HG03571 (cell line): ENCODE measurements at regions not wholly inside any gene's neighbourhood (a gene's known extent, or its start where the extent isn't known, plus 50 kb on each side); places are given as distances from the start of the nearest gene placed in this dataset.
"Not testable (repeated sequence)": the region's sequence is repeated elsewhere in the genome, so short reads cannot be mapped to it uniquely, and the experiment has no call there.

Experiments
- ATAC-seq: cut with Tn5 transposase; IDR thresholded peaks from one replicate; pipeline ENCODE4 v1.9.1; 2021; ENCODE audit not compliant: unreplicated experiment

DNA sequence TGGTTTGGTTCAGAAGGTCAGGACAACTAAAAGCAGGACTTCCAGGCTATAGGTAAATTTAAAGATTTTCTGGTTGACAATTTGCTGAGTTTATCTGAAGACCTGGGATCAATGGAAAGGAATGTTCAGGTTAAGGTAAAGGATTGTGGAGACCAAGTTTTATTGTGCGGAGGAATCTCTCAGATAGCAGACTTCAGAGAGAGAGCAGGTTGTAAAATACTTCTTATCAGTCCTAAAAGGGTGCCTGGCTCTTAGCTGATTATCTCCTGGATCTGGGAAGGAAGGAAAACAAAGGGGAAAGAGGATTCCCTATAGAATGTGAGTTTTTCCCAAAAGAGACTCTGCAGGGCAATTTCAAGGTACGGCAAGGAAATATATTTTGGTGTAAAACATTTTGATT lies 851.5 kb downstream of the DACH1 start:
- no peak for ATAC-seq

- ATAC-seq, result no peak
Measured at GRCh38 chr13:71015021-71015420, 852.0 kb downstream of the DACH1 start.

DNA sequence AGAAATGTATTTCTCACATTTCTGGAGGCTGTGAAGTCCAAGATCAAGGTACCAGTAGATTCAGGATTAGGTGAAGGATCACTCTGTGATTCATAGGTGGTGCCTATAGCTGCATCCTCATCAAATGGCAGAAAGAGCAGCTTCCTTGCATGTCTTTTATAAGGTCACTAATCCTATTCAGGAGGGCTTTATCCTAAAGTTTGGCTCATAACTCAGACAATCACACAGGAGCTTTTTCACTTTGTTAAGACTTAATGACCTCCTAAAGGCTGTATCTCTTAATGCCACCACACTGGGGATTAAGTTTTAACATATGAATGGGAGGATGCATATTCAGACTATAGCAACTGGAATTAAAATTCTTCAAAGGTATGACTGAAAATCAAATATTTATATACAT lies 861.1 kb downstream of the DACH1 start:
- no peak for ATAC-seq

- no peak for ATAC-seq
Measured at GRCh38 chr13:70995338-70995737, 871.7 kb downstream of the DACH1 start.

DNA sequence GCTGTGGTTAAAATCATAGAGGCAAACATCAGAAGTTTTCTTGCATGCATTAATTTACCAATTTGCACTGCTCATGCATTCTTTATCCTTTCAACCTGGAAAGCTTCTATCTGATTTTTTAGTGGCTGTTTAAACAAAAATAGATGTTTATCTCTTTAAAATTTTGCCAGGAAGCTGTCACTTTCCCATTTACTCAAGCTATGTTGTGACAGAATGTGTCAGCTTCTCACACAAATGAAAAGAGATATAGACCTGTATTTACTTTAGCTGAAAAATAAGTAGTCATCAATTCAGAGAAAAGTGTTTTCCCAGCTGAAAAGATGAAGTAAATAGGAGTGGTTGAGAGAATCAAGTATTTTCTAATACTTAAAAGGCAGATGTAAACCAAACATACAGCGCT lies 872.8 kb downstream of the DACH1 start:
- ATAC-seq, result no peak

DNA sequence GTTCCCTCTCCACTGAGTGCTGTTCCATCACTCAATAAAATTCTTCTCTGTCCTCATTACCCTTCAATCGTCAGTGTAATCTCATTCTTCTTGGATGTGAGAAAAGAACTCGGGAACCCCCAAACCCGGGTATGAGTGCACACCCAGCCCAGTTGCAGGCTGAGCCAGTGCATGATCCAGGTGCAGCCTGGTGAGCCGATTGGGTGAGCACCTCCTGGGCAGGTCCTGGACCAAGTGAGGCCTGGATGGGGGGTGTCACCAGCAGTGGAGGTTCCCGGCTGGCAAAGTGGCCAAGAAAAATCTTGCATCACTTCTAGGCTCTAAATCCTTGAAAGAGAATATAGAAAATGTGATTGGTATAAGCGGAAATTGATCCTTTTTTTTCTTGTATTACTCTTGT lies 878.8 kb upstream of the KLHL1 start:
- ATAC-seq, result no peak

DNA sequence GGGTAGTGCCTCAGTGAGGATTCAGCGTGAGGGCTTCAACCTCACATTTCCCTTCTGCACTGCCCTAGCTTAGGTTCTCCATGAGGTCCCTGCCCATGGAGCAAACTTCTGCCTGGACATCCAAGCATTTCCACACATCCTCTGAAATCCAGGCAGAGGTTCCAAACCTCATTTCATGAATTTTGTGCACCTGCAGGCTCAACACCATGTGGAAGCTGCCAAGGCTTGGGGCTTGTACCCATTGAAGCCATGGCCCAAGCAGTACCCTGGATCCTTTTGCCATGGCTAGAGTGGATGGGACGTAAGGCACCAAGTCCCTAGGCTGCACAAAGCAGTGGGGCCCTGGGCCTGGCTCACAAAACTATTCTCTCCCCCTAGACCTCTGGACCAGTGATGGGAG lies 877.1 kb upstream of the KLHL1 start:
- ATAC-seq, result no peak

- not testable (repeated sequence) for ATAC-seq
Measured at GRCh38 chr13:70981219-70981618, 873.0 kb upstream of the KLHL1 start.

DNA sequence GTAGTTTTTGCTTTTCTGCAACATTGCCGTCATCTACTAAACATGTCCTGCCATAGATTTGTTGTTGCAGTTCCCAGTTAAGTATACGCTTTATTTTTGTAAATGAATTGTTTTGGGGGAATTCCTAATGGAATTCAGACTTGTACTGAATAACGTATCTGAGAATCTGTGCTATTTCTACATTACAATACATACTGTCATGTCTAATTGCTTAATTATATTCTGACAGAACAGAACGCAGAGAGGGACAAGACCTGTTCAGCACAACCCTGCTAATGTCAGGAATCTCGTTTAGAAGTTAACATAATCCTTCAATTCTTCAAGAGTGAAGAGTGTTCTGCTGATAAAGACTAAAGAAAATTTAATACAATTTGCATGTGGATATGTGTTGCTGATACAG lies 861.1 kb upstream of the KLHL1 start:
- no peak for ATAC-seq

GRCh38 chr13:70967564-70967963 lies 859.3 kb upstream of the KLHL1 start:
- no peak for ATAC-seq

DNA sequence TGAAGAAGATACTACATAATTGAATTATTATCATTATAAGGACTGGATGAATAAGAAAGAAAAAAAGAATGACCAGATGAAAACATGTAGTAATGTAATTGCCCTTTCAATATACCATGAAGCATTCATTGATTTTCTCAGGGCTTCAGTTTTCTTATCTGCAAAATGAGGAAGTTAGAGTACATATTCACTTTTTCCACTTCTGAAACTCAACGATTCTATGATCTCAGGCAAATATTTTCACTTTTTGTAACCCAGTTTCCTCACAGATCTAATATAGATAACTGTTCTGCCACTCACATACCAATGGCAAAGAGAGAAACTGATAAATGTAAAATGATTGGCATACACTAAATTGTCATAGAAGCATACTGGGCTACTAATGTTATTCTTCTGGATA lies 856.6 kb upstream of the KLHL1 start:
- no peak for ATAC-seq

GRCh38 chr13:70964124-70964523 lies 855.9 kb upstream of the KLHL1 start:
- no peak for ATAC-seq

- ATAC-seq, result no peak
Measured at GRCh38 chr13:70960841-70961443, 852.7 kb upstream of the KLHL1 start.

- no peak for ATAC-seq
Measured at GRCh38 chr13:70959035-70959775, 851.0 kb upstream of the KLHL1 start.

DNA sequence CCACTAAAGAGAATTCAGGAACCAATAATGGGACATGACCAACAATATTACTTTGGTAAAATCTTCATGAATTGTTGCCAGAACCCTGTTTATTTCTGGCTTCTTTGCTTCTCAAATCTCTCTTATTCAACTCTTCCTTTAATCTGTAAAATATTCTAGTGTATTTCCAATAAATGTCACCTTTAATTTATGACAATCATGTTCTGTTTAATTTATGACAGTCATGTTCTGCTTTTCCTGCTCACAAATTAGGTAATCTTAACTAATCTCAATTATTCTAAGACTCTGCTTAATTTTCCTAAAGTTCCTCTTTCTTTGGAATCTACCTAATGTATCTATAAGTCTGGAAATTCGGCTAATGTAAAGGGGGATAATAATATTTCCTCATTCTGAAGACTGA lies 847.6 kb upstream of the KLHL1 start:
- ATAC-seq, result no peak

GRCh38 chr13:70950664-70951063 lies 842.4 kb upstream of the KLHL1 start:
- ATAC-seq, result no peak

- no peak for ATAC-seq
Measured at GRCh38 chr13:70945506-70945905, 837.3 kb upstream of the KLHL1 start.

DNA sequence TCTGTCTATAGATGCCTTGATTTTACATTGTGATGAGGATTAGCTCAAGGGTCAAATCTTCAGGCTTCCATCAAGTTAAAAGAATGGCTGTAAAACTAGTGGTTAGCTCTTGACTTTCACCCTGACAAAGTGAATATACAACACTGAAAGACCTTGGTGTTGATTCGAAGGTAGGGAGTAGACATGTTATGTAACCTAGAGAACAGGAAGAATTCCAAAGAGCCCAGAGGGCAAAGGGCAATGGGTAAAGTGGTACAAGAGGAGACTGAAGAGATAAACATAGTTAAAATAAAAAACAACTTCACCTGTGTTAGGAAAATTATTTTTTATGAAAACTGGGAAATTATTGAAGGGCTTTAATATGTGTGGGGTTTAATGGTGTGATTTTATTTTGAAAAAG lies 833.2 kb upstream of the KLHL1 start:
- ATAC-seq, result no peak

DNA sequence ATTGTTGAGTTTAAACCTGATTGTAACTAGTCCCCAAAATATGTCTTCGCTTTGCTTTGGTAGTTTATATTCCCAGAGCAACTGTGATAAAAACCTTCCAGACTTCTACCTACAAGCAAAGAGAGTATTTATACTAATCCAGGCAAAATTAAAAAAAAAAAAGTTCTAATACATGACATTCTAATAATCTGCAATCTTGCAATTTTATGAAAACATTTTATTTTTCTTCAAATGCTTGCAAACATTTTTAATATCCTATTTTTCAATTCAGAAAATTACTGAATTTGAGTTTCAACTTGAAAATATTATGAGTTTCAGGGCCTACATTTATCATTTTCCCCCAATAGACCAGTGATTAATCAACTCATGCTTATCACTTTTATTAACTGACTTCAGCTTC lies 830.2 kb upstream of the KLHL1 start:
- ATAC-seq, result no peak

GRCh38 chr13:70932511-70932910 lies 824.3 kb upstream of the KLHL1 start:
- ATAC-seq, result no peak

GRCh38 chr13:70923863-70924752 lies 815.9 kb upstream of the KLHL1 start:
- no peak for ATAC-seq

DNA sequence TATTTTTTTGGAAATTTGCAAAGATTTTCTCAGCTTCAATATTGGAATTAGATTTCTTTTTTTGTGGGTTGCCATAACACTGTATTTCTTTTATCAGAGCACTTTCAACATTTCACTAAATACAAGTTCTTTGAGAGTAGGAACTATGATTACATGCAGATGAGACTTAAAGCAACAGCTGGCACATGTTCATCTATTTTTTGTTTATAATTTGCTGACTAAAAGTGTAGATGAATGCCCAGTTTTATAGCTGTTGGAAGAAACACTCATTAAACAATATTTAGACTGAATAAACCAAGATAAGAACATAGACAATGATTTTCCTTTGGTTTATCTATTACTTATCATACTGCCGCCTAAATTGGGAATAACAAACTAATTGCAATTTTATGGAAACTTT lies 803.0 kb upstream of the KLHL1 start:
- no peak for ATAC-seq
